ENCODE measurements at regions not wholly inside any gene's neighbourhood (a gene's known extent, or its start where the extent isn't known, plus 50 kb on each side); places are given as distances from the start of the nearest gene placed in this dataset.
"Not testable (repeated sequence)": the region's sequence is repeated elsewhere in the genome, so short reads cannot be mapped to it uniquely, and the experiment has no call there.

GRCh38 chrX:112424166-112424565 lies 255.6 kb downstream of the LHFPL1 start:
- no peaks in the 10 kb centered on the region for H3K36me3 ChIP-seq (ENCODE audit: control insufficient read depth, insufficient read depth, low read length)
- H3K4me3 ChIP-seq (replicated peaks in 1 of 4; ENCODE audit: control extremely low read depth in 1 of 4, insufficient read depth in 1 of 4, low read depth in 3 of 4, low read length in 4 of 4): no peak overlapping the region
- H3K4me2 ChIP-seq (ENCODE audit: extremely low read depth, insufficient read depth, low read length): no peak overlapping the region
- TF ChIP-seq CTCF (conservative IDR thresholded peaks at IDR 0.05 in 1 of 2, IDR thresholded peaks at IDR 0.05 in 1 of 2; ENCODE audit: low read depth in 1 of 2, low read length in 2 of 2) (no peak), EZH2 (IDR thresholded peaks at IDR 0.05; ENCODE audit: low read length, missing control alignments) (no peak)
- H3K27ac ChIP-seq (ENCODE audit: insufficient read depth, low read length): no peak overlapping the region
- no peaks in the 10 kb centered on the region for H3K9me3 ChIP-seq (ENCODE audit: control insufficient read depth, insufficient read depth, low read depth, low read length)
- no peak overlapping the region for H3K9ac ChIP-seq (ENCODE audit: insufficient read depth, low read length)
- no peak overlapping the region for H2AFZ ChIP-seq (ENCODE audit: low read length)
- no peaks in the 10 kb centered on the region for H4K20me1 ChIP-seq (ENCODE audit: control insufficient read depth, extremely low read depth, insufficient read depth, low read length)
- H3K27me3 ChIP-seq (ENCODE audit: control insufficient read depth, insufficient read depth, low read length): no peaks in the 10 kb centered on the region
- no peaks in the 10 kb centered on the region for H3K4me1 ChIP-seq (ENCODE audit: control insufficient read depth, extremely low read depth, insufficient read depth, low read length)
- H3K79me2 ChIP-seq (ENCODE audit: control insufficient read depth, insufficient read depth, low read length): no peaks in the 10 kb centered on the region
- DNase-seq (ENCODE audit: low read depth in 2 of 2): no peak

- Histone ChIP-seq H3K4me1 (ENCODE audit: control insufficient read depth, extremely low read depth, insufficient read depth, low read length) (no peaks in the 10 kb centered on the region), H3K4me3 (replicated peaks in 1 of 4; ENCODE audit: control extremely low read depth in 1 of 4, insufficient read depth in 1 of 4, low read depth in 3 of 4, low read length in 4 of 4) (no peak overlapping the region), H2AFZ (ENCODE audit: low read length) (no peak overlapping the region), H4K20me1 (ENCODE audit: control insufficient read depth, extremely low read depth, insufficient read depth, low read length) (no peaks in the 10 kb centered on the region), H3K27ac (ENCODE audit: insufficient read depth, low read length) (no peak overlapping the region), H3K9me3 (ENCODE audit: control insufficient read depth, insufficient read depth, low read depth, low read length) (no peaks in the 10 kb centered on the region), H3K79me2 (ENCODE audit: control insufficient read depth, insufficient read depth, low read length) (no peaks in the 10 kb centered on the region), H3K36me3 (ENCODE audit: control insufficient read depth, insufficient read depth, low read length) (no peaks in the 10 kb centered on the region), H3K27me3 (ENCODE audit: control insufficient read depth, insufficient read depth, low read length) (no peaks in the 10 kb centered on the region), H3K4me2 (ENCODE audit: extremely low read depth, insufficient read depth, low read length) (no peak overlapping the region), H3K9ac (ENCODE audit: insufficient read depth, low read length) (no peak overlapping the region)
- TF ChIP-seq EZH2 (IDR thresholded peaks at IDR 0.05; ENCODE audit: low read length, missing control alignments): no peak
- no peak for DNase-seq (ENCODE audit: low read depth in 2 of 2)
These were observed 288.4 kb downstream of the LHFPL1 start for GRCh38 chrX:112391313-112391712.

GRCh38 chrX:112381649-112382298 lies 298.0 kb downstream of the LHFPL1 start:
- not testable (repeated sequence) for H3K79me2 ChIP-seq (ENCODE audit: control insufficient read depth, insufficient read depth, low read length); H3K4me2 ChIP-seq (ENCODE audit: extremely low read depth, insufficient read depth, low read length); H3K9ac ChIP-seq (ENCODE audit: insufficient read depth, low read length); H3K4me3 ChIP-seq (replicated peaks in 1 of 4; ENCODE audit: control extremely low read depth in 1 of 4, insufficient read depth in 1 of 4, low read depth in 3 of 4, low read length in 4 of 4); H2AFZ ChIP-seq (ENCODE audit: low read length); H3K27ac ChIP-seq (ENCODE audit: insufficient read depth, low read length); H3K9me3 ChIP-seq (ENCODE audit: control insufficient read depth, insufficient read depth, low read depth, low read length); DNase-seq (ENCODE audit: low read depth in 2 of 2); H3K36me3 ChIP-seq (ENCODE audit: control insufficient read depth, insufficient read depth, low read length); H3K27me3 ChIP-seq (ENCODE audit: control insufficient read depth, insufficient read depth, low read length); H4K20me1 ChIP-seq (ENCODE audit: control insufficient read depth, extremely low read depth, insufficient read depth, low read length); H3K4me1 ChIP-seq (ENCODE audit: control insufficient read depth, extremely low read depth, insufficient read depth, low read length)

GRCh38 chrX:112380541-112381278 lies 298.1 kb upstream of the TRPC5 start:
- Histone ChIP-seq H4K20me1 (ENCODE audit: control insufficient read depth, extremely low read depth, insufficient read depth, low read length) (no peaks in the 10 kb centered on the region), H3K9me3 (ENCODE audit: control insufficient read depth, insufficient read depth, low read depth, low read length) (no peaks in the 10 kb centered on the region)
- no peak for TF ChIP-seq CTCF (conservative IDR thresholded peaks at IDR 0.05 in 1 of 2, IDR thresholded peaks at IDR 0.05 in 1 of 2; ENCODE audit: low read depth in 1 of 2, low read length in 2 of 2)
- TF ChIP-seq EZH2 (IDR thresholded peaks at IDR 0.05; ENCODE audit: low read length, missing control alignments): no peak

More at GRCh38 chrX:112380541-112381278, 298.1 kb upstream of the TRPC5 start:
- Histone ChIP-seq H3K4me2 (ENCODE audit: extremely low read depth, insufficient read depth, low read length) (no peak overlapping the region), H3K4me3 (replicated peaks in 1 of 4; ENCODE audit: control extremely low read depth in 1 of 4, insufficient read depth in 1 of 4, low read depth in 3 of 4, low read length in 4 of 4) (no peak overlapping the region), H3K79me2 (ENCODE audit: control insufficient read depth, insufficient read depth, low read length) (no peaks in the 10 kb centered on the region), H3K4me1 (ENCODE audit: control insufficient read depth, extremely low read depth, insufficient read depth, low read length) (no peaks in the 10 kb centered on the region), H2AFZ (ENCODE audit: low read length) (no peak overlapping the region), H3K27ac (ENCODE audit: insufficient read depth, low read length) (no peak overlapping the region), H3K9ac (ENCODE audit: insufficient read depth, low read length) (no peak overlapping the region), H3K27me3 (ENCODE audit: control insufficient read depth, insufficient read depth, low read length) (no peaks in the 10 kb centered on the region), H3K36me3 (ENCODE audit: control insufficient read depth, insufficient read depth, low read length) (no peaks in the 10 kb centered on the region)
- DNase-seq (ENCODE audit: low read depth in 2 of 2): no peak

All from fibroblast of lung (primary cell).